Stomach smooth muscle (tissue), 2 donors: ENCODE measurements at regions not wholly inside any gene's neighbourhood (a gene's known extent, or its start where the extent isn't known, plus 50 kb on each side); places are given as distances from the start of the nearest gene placed in this dataset.

Experiments used
- H3K27ac ChIP-seq: one replicate; pipeline ENCODE4 v1.7.0; 2013; ENCODE audit warnings: mild to moderate bottlenecking, low read length, inconsistent platforms
- H3K27me3 ChIP-seq, 2 donors: one replicate each; pipeline ENCODE4 v1.7.0; 2013; ENCODE audit warnings: low read length in 2 of 2; ENCODE audit not compliant: insufficient read depth in 2 of 2, control insufficient read depth in 1 of 2
- H3K36me3 ChIP-seq, 2 donors: one replicate each; pipeline ENCODE4 v1.7.0; 2013; ENCODE audit warnings: low read length in 2 of 2; ENCODE audit not compliant: control insufficient read depth in 2 of 2, insufficient read depth in 2 of 2
- H3K4me1 ChIP-seq: one replicate; pipeline ENCODE4 v1.7.0; 2013; ENCODE audit warnings: low read length; ENCODE audit not compliant: control insufficient read depth, insufficient read depth
- H3K4me3 ChIP-seq, 2 donors: one replicate each; pipeline ENCODE4 v1.7.0; 2013; ENCODE audit warnings: low read length in 2 of 2
- H3K9ac ChIP-seq, 2 donors: one replicate each; pipeline ENCODE4 v1.7.0; 2013; ENCODE audit warnings: low read length in 2 of 2, mild to moderate bottlenecking in 1 of 2
- H3K9me3 ChIP-seq, 2 donors: one replicate each; pipeline ENCODE4 v1.7.0; 2013; ENCODE audit warnings: low read length in 2 of 2; ENCODE audit not compliant: control insufficient read depth in 2 of 2
- donor health status: healthy.
- donor health status: Pancreatic carcinoma.

- H3K9ac ChIP-seq, result no peak overlapping the region
- H3K27me3 ChIP-seq, result peaks cover 2 to 7% of the 10 kb centered on the region in 2 donors
Observed at GRCh38 chr1:181327796-181328195, 155.5 kb upstream of the CACNA1E start.

GRCh38 chr1:181334724-181335123 lies 148.6 kb upstream of the CACNA1E start:
- H3K9me3 ChIP-seq, result no peaks in the 10 kb centered on the region

More at GRCh38 chr1:181327796-181328195, 155.5 kb upstream of the CACNA1E start:
- Histone ChIP-seq H3K27ac (no peak overlapping the region), H3K4me3 (no peak overlapping the region), H3K9me3 (peaks cover 0 to 4% of the 10 kb centered on the region in 2 donors), H3K4me1 (no peaks in the 10 kb centered on the region), H3K36me3 (no peaks in the 10 kb centered on the region)

DNA sequence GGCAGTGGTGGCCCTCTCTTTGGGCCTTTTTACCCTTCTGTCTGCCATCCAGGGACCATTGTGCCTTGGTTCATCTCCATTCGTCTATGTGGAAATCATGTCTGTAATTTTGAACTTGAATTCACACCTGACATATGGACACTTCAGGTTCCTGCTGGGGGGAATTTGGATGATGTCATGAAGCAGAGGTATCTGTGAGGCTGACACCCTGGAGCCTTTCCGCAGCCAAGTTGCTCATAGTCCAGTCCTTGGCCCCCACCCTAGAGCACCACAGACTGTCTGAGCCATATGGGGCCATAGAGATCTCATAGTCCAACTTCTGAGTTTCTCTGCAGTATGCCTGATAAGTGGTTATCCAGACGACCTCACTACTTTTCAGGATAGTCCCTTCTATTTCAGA lies 147.7 kb upstream of the CACNA1E start:
- Histone ChIP-seq H3K9ac (no peak overlapping the region), H3K36me3 (no peaks in the 10 kb centered on the region), H3K4me3 (no peak overlapping the region), H3K27me3 (peaks cover 0 to 2% of the 10 kb centered on the region in 2 donors), H3K27ac (no peak overlapping the region), H3K4me1 (no peaks in the 10 kb centered on the region), H3K9me3 (no peaks in the 10 kb centered on the region)

More at GRCh38 chr1:181334724-181335123, 148.6 kb upstream of the CACNA1E start:
- no peak overlapping the region for H3K9ac ChIP-seq
- H3K27me3 ChIP-seq, result peaks cover 0 to 5% of the 10 kb centered on the region in 2 donors
- no peak overlapping the region for H3K4me3 ChIP-seq
- H3K27ac ChIP-seq, result no peak overlapping the region
- H3K4me1 ChIP-seq, result no peaks in the 10 kb centered on the region
- H3K36me3 ChIP-seq, result no peaks in the 10 kb centered on the region

DNA sequence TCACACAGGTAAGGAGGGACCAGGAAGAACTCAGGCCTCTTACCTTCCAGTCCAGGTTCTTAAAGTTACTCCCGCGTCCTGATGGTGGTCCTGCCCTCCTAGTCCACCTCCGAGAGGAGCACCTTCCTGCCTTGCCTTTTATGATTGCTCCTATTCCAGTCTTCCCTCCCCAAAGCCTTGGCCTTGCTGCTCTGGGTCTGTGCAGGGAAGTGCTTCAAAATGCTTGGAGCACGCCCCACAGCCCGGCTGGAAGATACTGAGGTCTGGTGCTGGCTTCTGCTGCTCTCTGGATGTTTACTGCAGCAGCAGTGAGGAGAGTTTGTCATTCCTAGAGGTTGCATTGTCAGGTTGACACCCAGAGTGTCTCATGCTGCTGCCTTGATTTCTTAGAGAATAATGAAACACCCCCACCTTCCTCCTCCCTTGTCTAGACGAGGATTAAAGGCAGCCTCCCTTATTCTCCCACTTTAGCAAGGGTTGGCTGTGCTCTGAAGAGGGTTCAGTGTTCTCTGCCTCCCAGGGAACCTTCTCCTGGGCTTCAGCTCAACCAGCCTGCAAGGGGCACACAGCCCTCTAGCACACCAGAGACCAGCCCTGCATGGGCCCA lies 142.2 kb upstream of the CACNA1E start:
- Histone ChIP-seq H3K4me1 (no peaks in the 10 kb centered on the region), H3K27ac (no peak overlapping the region), H3K9me3 (no peaks in the 10 kb centered on the region), H3K9ac (no peak overlapping the region), H3K27me3 (no peaks in the 10 kb centered on the region), H3K36me3 (no peaks in the 10 kb centered on the region), H3K4me3 (no peak overlapping the region)

DNA sequence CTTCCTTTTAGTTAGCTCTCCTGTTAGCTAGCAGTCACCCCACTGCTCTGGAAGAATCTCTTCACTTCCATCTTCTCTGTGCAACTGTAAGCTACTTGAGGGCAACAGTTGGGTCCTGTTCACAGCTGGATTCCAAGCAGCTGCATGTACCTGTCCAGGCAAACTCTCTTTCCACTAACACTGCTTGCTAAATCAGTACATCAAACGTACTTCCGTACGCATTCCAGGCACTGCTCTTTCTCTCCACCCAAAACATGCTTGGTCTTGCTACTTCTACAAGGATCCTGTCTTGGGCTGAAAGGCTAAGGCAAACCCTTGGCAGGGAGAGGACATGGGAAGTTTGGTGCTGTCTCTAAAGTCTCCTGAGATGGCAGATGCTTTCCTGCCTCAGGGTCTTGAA lies 139.2 kb upstream of the CACNA1E start:
- Histone ChIP-seq H3K4me3 (no peak overlapping the region), H3K9ac (no peak overlapping the region), H3K9me3 (no peaks in the 10 kb centered on the region), H3K27me3 (no peaks in the 10 kb centered on the region), H3K27ac (no peak overlapping the region), H3K36me3 (no peaks in the 10 kb centered on the region), H3K4me1 (no peaks in the 10 kb centered on the region)

DNA sequence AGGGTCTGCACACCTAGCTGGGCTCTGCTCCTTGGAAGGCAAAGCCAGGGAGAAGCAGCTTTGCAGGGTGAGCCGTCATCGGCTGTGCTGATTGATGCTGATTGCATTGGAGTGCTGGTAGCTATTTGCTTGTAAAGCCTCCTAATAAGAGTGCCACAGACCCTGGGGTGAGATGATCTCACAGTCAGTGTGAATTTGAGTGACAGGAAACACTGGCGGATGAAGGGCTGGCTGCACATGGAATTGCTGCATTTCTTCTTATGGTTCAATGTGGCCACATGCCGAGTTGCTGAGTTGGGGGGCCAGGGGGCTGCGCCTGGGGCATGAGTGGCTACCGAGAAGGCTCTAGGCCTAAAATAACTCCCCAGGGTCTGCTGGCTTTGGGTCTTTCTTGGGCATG lies 138.2 kb upstream of the CACNA1E start:
- no peaks in the 10 kb centered on the region for H3K27me3 ChIP-seq
- H3K9ac ChIP-seq, result no peak overlapping the region

DNA sequence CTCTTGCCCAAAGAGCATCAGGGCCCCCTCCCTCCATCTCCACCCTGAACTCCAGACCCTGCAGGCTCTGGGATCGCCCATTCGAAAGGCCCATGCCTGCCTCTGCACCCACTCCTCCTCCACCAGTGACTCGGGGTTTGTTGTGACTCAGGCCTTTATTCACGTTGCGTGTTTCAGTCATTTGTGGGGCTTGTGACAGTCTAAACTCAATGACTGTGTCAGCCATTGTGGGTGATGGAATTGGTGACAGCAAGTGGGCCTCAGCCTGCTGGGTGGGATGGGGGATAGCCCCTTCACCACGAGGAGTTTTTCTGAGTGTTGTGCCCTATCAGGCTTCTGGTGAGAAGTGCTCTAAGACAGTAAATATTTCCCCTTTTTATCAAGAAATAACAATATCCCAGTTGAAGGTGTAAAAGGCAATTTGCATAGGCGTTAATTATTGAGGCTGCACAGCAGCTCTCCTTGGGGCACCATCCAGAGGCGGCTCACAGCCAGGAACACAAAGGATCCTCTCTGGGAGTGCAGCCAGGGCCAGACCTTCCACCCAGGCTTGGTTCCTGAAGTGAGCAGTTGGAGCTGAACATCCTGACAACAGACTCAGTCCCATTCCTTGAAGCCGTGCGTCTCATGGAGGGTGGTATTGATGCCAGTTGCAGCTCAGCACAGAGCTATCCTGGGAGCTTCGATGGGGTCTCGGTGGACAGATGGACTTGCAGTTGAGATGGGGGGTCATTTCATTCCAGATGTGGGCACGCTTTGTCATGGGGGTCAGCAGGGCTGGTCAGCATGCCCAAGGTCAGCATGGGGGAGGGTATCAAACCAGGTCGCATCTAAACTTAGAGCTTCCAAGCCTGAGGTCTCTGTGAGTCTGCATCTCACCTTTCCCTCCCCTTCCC lies 135.6 kb upstream of the CACNA1E start:
- Histone ChIP-seq H3K4me3 (no peak overlapping the region), H3K27ac (no peak overlapping the region), H3K4me1 (no peaks in the 10 kb centered on the region), H3K9ac (no peak overlapping the region), H3K36me3 (no peaks in the 10 kb centered on the region), H3K27me3 (no peaks in the 10 kb centered on the region), H3K9me3 (no peaks in the 10 kb centered on the region)

More for the DNA sequence above, 138.2 kb upstream of the CACNA1E start:
- Histone ChIP-seq H3K27ac (no peak overlapping the region), H3K4me3 (no peak overlapping the region), H3K4me1 (no peaks in the 10 kb centered on the region), H3K36me3 (no peaks in the 10 kb centered on the region), H3K9me3 (no peaks in the 10 kb centered on the region)

GRCh38 chr1:181349512-181349911 lies 133.8 kb upstream of the CACNA1E start:
- Histone ChIP-seq H3K4me3 (no peak overlapping the region), H3K9ac (no peak overlapping the region)

GRCh38 chr1:181350131-181350530 lies 133.2 kb upstream of the CACNA1E start:
- Histone ChIP-seq H3K4me1 (no peaks in the 10 kb centered on the region), H3K36me3 (no peaks in the 10 kb centered on the region), H3K4me3 (no peak overlapping the region), H3K27ac (no peak overlapping the region), H3K9me3 (no peaks in the 10 kb centered on the region), H3K27me3 (no peaks in the 10 kb centered on the region), H3K9ac (no peak overlapping the region)

More at GRCh38 chr1:181349512-181349911, 133.8 kb upstream of the CACNA1E start:
- Histone ChIP-seq H3K4me1 (no peaks in the 10 kb centered on the region), H3K27ac (no peak overlapping the region), H3K9me3 (no peaks in the 10 kb centered on the region), H3K36me3 (no peaks in the 10 kb centered on the region), H3K27me3 (no peaks in the 10 kb centered on the region)

GRCh38 chr1:181351740-181352139 lies 131.6 kb upstream of the CACNA1E start:
- no peak overlapping the region for H3K4me3 ChIP-seq

GRCh38 chr1:181352695-181353094 lies 130.6 kb upstream of the CACNA1E start:
- Histone ChIP-seq H3K36me3 (no peaks in the 10 kb centered on the region), H3K4me1 (no peaks in the 10 kb centered on the region), H3K27ac (no peak overlapping the region), H3K9ac (no peak overlapping the region), H3K9me3 (no peaks in the 10 kb centered on the region), H3K4me3 (no peak overlapping the region), H3K27me3 (no peaks in the 10 kb centered on the region)

More at GRCh38 chr1:181351740-181352139, 131.6 kb upstream of the CACNA1E start:
- H3K9ac ChIP-seq, result no peak overlapping the region
- H3K27me3 ChIP-seq, result no peaks in the 10 kb centered on the region
- H3K4me1 ChIP-seq, result no peaks in the 10 kb centered on the region
- H3K9me3 ChIP-seq, result no peaks in the 10 kb centered on the region
- H3K27ac ChIP-seq, result no peak overlapping the region
- no peaks in the 10 kb centered on the region for H3K36me3 ChIP-seq
